GM18517 (cell line): ENCODE measurements at regions not wholly inside any gene's neighbourhood (a gene's known extent, or its start where the extent isn't known, plus 50 kb on each side); places are given as distances from the start of the nearest gene placed in this dataset.

Experiments used
- ATAC-seq: cut with Tn5 transposase; IDR thresholded peaks from one replicate; pipeline ENCODE4 v1.9.1; 2021; ENCODE audit warnings: mild to moderate bottlenecking, moderate library complexity; ENCODE audit not compliant: unreplicated experiment

DNA sequence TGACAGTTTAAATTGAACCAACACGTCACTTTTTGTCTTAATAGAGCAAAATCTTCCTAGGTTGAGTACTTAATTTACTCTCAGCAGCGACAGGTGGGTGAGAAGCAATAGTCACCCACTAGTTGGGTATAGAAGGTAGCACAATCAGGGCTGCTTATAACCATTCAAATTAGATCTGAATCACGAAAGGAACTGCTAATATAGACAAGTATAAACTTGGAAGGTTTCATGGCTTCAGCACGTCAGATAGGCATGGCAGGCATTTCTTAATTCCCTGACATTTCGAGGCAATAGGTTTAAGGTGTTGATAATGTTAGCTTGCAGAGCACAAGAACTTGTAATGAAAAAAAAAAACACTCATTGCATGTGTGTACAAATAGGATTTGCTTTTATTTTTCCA is 853.4 kb downstream of the PCDH7 start:
- ATAC-seq: no peak

DNA sequence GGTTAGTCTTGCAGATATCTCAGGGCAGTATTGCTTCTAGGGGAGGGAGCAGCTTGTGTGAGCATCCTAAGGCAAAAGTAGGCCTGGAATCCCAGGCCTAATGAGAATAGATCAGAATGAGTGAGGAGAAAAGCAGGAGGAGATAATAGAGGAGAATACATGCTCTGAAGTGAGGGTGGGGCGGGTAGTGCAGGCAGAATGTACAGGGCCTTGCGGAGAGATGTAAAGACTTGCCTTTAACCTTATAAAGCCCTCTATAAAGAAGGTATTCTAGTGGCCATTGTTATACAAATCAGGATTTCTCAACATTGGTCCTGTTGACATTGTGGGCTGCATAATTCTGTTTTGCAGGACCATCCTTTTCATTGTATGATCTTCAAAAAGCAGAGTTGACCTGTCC is 855.3 kb downstream of the PCDH7 start:
- ATAC-seq: no peak

DNA sequence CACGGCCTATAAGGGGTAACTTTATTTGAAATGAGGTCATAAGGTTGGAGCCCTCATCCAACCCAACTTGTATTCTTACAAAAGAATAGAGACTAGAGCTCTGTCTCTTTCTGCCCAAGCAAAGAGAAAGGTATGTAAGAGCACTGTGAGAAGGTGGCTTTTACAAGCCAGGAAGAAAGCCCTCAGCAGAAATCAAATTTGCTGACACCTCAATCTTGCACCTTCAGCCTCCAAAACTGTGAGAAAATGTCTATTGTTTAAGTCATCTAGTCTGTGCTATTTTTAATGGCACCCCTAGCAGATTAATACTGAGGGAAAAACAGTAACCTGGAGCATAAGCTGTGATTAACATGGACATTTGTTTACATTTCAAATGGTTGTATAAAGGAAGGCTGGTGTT is 860.7 kb downstream of the PCDH7 start:
- ATAC-seq: no peak

DNA sequence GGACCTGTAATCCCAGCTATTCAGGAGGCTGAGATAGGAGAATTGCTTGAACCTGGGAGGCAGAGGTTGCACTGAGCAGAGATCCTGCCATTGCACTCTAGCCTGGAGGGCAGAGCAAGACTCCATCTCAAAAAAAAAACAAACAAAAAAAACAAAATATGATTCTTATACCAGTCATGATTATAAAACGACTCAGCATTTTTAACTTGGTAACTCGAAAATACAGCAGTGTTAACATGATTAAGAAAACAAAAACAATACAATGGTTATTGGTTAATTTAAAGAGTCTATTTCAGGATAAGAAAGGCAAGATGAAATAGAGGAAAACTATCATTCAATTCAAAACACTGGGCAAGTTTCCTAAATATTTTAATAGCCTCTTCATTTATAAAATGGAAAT is 865.3 kb downstream of the PCDH7 start:
- no peak for ATAC-seq

DNA sequence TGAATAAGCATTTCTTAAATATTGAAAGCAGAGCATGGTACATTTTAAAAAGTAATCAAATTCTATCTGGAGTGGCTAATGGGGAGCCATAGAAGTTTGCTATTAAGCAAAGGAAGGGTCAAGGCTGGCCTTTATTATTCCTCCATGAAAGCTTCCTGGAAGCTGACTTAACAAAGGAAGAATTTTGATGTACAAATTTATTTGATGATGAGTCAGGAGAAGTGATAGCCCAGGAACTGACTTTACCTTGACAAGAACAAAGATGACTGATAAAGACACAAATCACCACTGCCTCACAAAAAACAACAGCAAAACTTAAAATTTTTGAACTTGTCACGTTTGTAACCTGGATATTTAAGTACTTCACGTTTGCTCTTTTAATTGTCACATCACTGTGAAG is 872.1 kb downstream of the PCDH7 start:
- no peak for ATAC-seq

DNA sequence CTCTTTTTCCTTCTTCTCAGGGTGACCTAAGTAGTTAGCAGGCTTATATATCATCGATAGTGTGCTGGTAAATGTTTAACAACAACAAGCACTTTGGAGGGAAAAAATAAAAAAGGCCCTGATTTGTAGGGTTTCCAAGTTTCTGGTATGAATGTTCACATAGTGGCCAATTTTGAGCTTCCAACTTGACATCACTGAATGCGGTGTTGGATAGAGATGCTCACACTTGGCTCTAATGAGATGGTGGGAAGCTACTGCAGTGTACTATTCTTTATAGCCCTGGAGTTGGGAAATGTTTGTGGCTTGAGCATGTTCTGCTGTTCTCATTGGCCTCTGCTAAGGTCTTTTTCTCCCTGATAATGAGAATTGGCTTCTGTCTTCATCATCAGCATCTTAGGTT is 875.3 kb downstream of the PCDH7 start:
- ATAC-seq: no peak

DNA sequence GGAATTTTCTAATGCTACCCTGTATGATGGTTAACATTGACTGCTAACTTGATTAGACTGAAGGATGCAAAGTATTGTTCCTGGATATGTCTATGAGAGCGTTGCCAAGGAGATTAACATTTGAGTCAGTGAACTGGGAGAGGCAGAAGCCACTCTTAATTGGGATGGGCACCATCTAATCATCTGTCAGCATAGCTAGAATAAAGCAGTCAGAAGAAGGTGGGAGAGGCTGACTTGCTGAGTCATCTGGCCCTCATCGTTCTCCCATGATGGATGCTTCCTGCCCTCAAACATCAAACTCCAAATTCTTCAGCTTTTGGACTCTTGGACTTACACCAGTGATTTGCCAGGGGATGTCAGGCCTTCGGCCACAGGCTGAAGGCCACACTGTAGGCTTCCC is 878.5 kb downstream of the PCDH7 start:
- ATAC-seq: no peak

DNA sequence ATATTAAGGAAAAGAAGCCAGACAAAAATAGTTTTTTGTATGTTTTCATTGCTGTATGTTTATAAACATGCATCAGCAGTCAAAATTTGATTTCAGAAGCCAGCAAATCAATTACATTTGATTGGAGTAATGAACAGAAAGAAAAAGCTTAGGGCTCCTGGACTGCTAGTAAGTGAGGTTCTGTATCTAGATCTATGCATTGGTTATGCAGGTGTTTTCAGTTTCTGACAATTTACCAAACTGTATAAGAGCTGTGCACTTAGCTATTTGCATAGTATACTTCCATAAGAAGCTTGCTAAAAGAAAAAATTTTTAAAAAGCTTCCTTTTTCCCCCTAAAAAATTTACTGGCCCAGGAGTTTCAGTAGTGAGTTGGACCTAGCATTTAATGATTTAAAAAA is 881.6 kb downstream of the PCDH7 start:
- ATAC-seq: no peak

DNA sequence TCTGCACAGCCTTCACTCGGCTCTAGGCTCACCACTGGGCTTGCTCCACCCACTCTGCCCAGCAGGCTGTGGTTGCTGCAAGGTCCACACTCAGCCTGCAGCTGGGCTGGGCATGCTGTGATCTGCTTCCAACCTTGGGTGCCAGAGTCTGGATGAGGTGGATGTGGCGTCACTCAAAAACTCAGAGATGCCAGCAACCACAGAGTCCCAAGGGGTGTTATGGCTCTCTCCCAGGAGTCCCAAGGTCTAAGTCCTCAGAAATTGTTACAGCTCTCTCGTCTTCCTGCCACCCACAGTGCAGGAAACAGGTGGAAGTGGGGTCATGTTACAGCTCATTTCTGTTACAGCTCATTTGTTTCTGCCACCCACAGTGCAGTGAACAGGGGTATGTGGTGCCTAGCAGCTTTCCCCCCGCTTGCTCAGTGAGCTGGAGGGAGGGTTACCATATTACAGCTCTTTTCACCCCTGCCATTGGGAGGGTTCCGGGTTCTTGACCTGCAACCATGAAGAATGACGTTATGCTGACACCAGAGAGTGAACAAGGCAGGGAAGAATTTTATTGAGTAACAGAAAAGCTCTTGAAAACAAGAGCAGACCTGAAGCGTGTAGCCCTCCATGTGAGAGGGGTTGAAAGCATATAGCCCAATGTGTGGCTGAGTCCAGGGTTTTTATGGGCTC is 893.9 kb downstream of the PCDH7 start:
- ATAC-seq: no peak

DNA sequence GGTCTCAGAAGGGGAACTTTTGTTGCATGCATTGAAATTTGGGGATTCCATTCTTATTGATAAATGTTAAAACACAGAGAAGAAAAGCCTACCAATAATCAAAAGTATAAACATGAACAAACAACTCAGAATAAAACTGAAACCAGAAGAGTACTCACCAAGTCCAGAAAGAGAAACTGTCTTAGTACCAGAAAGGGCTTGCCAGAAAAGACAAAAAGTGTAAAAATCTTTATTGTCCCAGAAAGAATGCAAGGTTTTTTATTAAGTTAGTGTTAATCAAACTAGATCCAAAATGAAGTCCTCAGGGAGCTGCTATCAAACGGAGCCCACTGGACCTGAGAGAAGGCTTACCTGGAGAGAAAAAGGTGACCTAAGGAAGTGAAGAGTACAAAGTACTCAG is 897.5 kb downstream of the PCDH7 start:
- no peak for ATAC-seq

DNA sequence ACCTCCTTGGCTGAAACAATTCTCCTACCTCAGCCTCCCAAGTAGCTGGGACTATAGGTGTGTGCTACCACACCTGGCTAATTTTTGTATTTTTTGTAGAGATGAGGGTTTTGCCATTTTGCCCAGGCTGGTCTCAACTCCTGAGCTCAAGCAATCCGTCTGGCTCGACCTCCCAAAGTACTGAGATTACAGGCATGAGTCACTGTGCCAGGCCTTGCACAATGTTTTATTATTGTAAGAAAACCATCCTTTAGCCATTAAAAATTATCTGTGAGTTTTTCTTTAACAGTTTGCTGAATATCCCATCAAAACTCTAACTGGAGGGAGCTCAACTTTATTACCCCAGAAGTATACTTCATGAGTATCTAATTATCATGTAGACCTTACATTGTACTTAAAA is 900.3 kb downstream of the PCDH7 start:
- no peak for ATAC-seq

DNA sequence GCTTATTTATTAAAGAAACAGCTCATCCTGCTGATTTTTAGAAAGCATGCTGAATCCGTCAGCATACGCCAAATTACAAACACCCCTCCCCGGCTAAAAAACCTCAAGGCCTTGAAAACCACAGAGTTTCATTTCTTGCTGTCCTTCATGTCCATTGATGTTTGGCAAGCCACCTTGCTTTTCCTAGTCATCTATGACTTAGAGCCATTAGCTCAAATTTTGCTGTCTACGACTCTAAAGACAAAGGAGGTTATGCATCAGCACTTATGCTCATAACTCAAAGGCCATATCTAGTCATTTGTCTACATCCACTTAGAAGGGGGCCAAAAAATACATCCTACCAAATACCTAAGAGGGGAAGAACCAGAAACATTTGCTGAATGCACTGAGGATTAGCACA is 925.1 kb downstream of the PCDH7 start:
- ATAC-seq: no peak

DNA sequence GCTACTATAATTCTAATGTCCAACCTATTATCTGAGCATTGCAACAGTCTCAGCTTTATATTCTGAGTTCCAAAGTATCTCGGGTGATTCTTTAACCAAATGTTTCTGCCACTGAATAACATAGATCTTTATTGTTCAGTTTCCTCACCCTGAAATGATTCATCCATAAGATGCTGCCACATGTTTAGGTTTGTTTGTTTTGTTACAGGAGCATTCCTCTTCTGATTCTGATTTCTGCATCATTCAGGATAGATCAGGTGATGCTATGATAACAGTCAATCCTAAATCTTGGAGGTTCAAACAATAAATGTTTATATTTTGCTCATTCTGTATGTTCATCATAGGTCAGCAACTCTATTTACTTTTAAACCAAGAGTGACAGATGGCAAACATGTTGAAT is 927.6 kb downstream of the PCDH7 start:
- ATAC-seq: no peak

DNA sequence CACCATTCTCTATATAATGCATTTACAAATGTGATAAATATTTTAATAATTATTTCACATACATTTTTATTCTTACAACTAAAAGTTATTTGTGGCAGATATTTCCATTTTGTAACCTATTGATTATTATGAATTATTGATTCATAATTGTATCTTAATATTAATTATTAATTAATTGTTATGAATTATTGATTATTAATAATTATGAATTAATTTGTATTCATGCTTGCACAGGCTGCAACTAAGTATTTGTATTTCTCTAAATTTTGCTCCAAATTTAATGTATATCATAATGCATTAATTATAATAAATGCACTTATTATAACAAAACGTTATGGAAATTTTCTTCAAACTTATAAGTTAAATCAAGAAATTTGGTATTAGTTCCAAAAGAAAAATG is 929.7 kb downstream of the PCDH7 start:
- no peak for ATAC-seq

DNA sequence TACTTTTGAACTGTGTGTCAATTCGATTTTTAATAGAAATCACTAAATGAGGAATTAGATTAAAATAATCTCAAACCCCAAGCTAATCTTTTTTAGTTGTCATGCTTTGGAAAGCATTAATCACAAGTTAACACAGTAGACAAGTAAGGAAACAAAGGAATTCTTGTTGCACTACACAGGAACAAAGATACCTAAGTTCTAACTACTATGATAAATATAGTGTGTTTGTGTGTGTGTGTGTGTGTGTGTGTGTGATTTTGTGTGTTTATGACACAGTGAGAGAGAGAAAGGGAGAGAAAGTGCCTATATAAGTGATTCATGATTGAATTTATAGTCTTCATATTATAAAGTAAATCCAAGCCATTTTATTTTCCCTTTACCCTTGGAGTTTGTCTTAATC is 931.4 kb downstream of the PCDH7 start:
- ATAC-seq: no peak

DNA sequence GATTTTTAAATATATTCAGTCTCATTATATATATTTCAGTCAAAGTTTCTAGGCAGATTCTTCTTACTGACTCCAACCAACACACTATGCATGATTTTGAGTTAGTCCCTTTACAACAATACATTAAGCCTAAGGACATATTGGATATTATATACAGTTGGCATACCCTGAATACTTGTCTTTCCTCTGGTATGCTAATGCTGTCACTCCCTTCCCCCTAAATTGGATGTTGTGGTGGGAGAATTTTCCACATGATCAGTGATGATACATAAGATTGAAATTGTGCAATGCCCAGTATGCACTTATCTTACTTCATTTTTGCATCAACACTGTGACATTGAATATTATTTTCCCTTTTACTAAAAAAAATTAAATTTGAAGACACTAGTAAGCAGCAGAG is 935.2 kb downstream of the PCDH7 start:
- no peak for ATAC-seq

DNA sequence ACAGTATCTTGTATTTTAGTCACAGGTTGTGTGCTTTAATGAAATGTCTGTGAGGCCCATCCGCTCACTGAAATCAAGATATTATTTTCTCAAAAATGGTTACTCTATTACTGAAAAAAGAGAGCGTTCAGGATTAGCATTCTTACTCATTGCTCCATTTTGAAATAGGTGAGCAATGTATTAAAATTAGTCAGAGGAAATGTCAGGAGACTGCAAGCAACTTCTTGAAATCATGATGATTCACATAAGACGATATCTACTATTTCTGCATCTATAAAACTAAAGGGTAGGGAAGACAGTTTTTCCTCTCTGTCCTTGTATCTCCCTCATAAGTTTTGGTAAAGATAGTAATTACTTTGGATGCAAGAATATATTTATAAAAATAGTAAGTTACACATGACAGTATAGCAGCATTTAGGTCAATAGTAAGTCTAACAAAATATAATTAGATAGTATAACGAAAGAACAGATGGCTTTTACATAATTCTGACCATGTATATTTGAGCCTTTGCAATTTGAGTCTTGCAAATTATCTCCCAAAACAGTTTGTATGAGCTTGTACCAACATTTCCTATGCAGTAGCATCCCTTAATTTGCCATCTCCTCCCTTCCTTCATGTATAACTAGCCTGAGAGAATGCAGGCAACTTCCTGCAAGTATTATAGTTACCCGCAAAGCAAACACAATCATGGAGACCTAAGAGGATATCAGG is 937.8 kb downstream of the PCDH7 start:
- no peak for ATAC-seq

DNA sequence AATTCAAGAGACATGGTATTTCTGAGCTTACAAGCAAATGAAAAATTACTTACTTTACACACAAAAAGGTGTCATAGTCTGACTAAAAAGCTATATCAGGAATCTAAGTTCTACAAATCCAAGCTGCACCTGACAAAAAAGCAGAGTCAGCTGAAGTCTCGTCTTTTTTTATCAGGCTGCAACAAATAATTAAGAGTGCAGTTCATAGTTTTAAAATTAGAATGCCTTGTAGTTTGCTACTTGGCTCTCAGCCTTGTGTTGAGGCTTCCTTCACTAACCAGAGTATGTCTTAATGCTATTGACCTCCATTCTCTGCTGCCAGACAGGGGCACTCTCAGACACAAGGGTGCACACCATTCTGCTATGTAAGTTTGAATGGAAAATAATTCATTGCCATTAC is 940.7 kb downstream of the PCDH7 start:
- ATAC-seq: no peak

DNA sequence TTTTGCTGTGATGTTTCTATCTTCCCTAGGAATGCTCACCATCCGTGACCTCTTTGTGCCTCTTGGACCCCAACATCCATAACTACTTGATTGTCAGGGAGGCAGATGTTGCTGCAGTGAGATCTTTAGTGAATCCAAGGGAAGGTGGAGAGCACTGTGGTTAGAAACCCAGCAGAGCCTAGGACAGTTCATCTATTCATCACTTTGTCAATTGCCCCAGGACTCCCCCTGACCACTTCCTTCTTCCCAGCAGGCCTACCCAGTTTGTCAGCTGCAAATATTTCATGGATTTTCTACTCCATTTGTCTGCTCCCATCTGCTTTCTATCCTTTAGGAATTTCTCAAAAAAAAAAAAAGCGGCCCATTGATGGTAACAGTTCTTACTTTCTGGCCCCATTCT is 942.8 kb downstream of the PCDH7 start:
- no peak for ATAC-seq

DNA sequence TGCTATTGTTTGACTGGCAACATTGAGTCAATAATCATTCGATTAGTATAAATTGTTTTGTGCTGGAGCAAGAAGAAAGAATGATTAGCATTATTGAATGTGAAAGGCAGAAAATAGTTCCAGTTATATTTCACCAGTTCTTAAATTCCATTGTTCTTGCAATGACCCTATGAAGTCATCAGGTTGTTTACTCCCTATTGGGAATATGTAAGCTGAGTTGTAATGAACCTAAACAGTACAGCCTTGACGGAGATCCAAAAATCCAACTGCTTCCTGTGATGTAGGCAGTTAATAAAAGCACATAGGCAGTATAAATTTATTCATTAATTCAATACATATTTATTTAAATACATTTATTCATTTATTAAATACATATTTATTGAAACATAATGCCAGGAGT is 947.5 kb downstream of the PCDH7 start:
- no peak for ATAC-seq

DNA sequence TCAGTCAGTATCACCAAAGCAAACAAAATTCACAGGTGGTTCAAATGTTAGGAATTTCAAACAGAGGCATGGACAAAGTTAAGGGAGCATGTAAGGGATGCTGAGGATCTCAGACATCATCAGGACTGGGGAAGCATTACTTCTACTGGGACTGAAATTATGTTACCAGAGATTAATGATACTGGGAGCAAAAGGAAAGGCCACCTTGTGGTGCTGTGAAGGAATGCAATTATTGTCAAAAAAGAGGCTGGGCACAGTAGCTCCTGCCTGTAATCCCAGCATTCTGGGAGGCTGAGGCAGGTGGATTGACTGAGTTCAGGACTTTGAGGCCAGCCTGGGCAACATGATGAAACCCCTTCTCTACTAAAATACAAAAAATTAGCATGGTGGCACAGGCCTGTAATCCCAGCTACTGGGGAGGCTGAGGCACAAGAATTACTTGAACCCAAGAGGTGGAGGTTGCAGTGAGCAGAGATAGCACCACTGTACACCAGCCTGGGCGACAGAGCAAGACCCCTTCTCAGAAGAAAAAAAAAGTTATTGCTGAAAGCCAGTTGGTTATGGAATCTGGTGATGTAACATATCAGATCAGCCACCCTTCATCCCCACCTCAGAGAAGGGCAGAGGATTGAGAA is 954.3 kb downstream of the PCDH7 start:
- no peak for ATAC-seq

DNA sequence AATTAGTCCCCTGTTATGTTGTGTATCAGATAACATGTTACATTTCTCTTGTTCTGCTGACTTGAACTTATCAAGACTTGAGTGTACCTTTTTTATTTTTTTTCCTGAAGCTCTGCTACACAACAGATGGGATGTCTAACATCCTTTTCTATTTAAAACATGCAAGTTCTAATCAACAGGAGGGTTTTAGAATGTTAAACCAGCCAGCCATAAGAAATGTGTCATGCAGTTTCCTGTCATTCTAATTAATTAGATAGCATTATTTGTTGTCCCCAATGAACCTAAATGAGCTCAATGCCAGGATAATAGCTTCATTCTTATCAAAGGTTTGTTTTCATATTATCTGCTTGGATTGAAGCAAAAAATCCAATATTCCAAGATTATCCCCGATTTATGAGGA is 958.2 kb downstream of the PCDH7 start:
- ATAC-seq: no peak

DNA sequence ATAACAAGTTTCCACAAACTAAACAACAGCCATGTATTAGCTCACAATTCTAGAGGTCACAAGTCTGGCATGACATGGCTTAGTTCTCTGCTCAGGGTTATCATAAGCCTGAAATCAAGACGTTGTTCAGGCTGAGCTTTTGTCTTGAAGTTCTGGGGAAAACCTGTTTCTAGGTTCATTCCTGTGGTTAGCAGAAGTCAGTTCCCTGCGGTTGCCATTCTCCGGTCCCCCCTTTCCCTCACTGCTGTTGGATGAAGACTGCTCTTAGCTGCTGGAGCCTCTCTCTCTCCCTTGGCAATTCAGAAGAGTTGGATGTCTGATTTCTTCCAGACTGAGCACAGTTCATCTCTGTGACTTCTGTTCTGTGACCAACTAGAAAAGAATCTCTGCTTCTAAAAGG is 962.6 kb downstream of the PCDH7 start:
- no peak for ATAC-seq
